ENCODE measurements at regions not wholly inside any gene's neighbourhood (a gene's known extent, or its start where the extent isn't known, plus 50 kb on each side); places are given as distances from the start of the nearest gene placed in this dataset.

DNA sequence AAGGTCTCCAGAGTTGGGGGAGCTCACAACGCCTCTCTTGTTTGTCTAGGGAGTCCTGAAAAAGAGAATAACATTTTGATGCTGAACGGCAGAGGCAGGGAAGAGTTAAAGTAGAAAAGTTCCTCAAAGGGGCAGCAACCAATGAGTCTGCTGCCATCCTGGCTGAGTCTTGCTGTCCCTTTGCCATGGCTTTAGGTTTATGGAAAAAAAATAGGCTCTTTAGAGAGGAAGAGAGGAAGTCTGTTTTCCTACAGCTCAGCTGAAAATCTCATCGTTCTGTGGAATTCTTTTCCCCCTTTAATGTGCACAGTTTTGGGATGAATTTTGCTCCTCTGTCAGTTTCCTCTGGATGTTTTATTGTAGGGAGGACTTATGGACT is 314.8 kb upstream of the TBX3 start:
- TF ChIP-seq POLR2A (IDR thresholded peaks at IDR 0.05) = no peak
- TF ChIP-seq, protein P1, sequence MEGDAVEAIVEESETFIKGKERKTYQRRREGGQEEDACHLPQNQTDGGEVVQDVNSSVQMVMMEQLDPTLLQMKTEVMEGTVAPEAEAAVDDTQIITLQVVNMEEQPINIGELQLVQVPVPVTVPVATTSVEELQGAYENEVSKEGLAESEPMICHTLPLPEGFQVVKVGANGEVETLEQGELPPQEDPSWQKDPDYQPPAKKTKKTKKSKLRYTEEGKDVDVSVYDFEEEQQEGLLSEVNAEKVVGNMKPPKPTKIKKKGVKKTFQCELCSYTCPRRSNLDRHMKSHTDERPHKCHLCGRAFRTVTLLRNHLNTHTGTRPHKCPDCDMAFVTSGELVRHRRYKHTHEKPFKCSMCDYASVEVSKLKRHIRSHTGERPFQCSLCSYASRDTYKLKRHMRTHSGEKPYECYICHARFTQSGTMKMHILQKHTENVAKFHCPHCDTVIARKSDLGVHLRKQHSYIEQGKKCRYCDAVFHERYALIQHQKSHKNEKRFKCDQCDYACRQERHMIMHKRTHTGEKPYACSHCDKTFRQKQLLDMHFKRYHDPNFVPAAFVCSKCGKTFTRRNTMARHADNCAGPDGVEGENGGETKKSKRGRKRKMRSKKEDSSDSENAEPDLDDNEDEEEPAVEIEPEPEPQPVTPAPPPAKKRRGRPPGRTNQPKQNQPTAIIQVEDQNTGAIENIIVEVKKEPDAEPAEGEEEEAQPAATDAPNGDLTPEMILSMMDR (IDR thresholded peaks at IDR 0.05) = no peak

All from thyroid gland (tissue), 4 donors.